Activated CD8-positive, alpha-beta memory T cell treated with anti-CD3 and anti-CD28 coated beads, Interleukin-2, amount 10 ng/mL, durations not matched to agents 7 days and 5 days (primary cell): ENCODE measurements at regions not wholly inside any gene's neighbourhood (a gene's known extent, or its start where the extent isn't known, plus 50 kb on each side); places are given as distances from the start of the nearest gene placed in this dataset.

Experiments used
- ATAC-seq: fragments of 150-1000 bp; cut with Tn5 transposase; one replicate; pipeline ENCODE4 v1.10.0; 2021; ENCODE audit warnings: moderate library complexity
- CTCF ChIA-PET: fragments of 350-600 bp; sonication (Branson Sonifier 250); formaldehyde crosslinking; loops from one replicate; lab custom pipeline; 2021; ENCODE audit warnings: antibody characterized with exemption; lab: Charles Lee
- DNase-seq: peaks from one replicate; pipeline ENCODE4 v3.0.0-alpha.2; 2020
- H3K27ac Mint-ChIP-seq: one replicate; pipeline ENCODE4 v1.8.0; 2021; ENCODE audit warnings: mild to moderate bottlenecking, mixed read lengths
- H3K27me3 Mint-ChIP-seq: one replicate; pipeline ENCODE4 v1.8.0; 2021; ENCODE audit warnings: mixed read lengths
- H3K36me3 Mint-ChIP-seq: one replicate; pipeline ENCODE4 v1.8.0; 2021; ENCODE audit warnings: mild to moderate bottlenecking, mixed read lengths
- H3K4me1 Mint-ChIP-seq: one replicate; pipeline ENCODE4 v1.8.0; 2021; ENCODE audit warnings: mixed read lengths
- H3K4me3 Mint-ChIP-seq: one replicate; pipeline ENCODE4 v1.8.0; 2021; ENCODE audit warnings: mild to moderate bottlenecking, moderate library complexity, mixed read lengths
- H3K9me3 Mint-ChIP-seq: one replicate; pipeline ENCODE4 v1.8.0; 2022; ENCODE audit warnings: low read depth, mixed read lengths

DNA sequence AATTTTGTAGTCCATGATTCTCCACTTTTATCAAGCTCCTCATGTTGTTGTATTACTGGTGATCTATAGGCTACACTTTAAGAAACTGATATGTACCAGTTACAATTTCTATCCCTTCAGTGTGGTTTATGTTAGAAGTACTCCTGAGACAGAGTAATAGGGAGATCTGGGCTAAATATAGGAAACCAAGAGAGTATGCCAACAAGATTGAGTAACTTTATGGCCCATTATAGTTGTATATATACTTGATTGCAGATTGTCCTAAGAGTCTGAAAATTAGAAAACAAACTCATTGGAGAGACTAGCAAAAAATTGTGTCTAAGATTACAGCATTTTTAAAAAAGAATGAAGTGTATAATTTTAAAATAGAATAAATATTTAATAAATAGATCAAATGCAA, 605.6 kb downstream of the XIRP2 start:
- no peak overlapping the region for H3K27ac Mint-ChIP-seq
- CTCF ChIA-PET, result no interaction called here
- no peak overlapping the region for H3K4me3 Mint-ChIP-seq
- no peaks in the 10 kb centered on the region for H3K36me3 Mint-ChIP-seq
- H3K4me1 Mint-ChIP-seq, result no peaks in the 10 kb centered on the region
- DNase-seq (no peak), ATAC-seq (no peak)
- H3K27me3 Mint-ChIP-seq, result no peaks in the 10 kb centered on the region
- no peaks in the 10 kb centered on the region for H3K9me3 Mint-ChIP-seq

DNA sequence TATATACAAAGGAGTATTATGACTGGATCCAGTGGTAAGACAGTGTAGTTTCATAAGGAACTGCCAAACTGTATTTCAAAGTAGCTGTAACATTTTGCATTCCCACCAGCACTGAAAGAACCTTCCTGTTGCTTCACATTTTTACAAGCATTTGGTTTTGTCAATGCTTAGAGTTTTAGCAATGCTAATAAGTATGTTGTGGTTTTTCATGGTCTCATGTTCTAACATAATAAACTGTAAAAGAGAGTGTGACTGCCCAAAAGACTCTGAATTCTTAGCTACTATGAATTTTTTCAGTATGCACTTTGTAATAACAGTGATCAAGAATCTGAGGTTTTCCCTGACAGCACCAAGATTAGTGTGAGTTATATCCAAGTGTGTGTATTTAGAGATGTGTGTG, 604.2 kb downstream of the XIRP2 start:
- H3K27me3 Mint-ChIP-seq, result no peaks in the 10 kb centered on the region
- no peak overlapping the region for H3K27ac Mint-ChIP-seq
- H3K36me3 Mint-ChIP-seq, result no peaks in the 10 kb centered on the region
- no peak for DNase-seq
- H3K4me3 Mint-ChIP-seq, result no peak overlapping the region
- CTCF ChIA-PET, result no interaction called here
- H3K4me1 Mint-ChIP-seq, result no peaks in the 10 kb centered on the region
- no peak for ATAC-seq
- H3K9me3 Mint-ChIP-seq, result no peaks in the 10 kb centered on the region

DNA sequence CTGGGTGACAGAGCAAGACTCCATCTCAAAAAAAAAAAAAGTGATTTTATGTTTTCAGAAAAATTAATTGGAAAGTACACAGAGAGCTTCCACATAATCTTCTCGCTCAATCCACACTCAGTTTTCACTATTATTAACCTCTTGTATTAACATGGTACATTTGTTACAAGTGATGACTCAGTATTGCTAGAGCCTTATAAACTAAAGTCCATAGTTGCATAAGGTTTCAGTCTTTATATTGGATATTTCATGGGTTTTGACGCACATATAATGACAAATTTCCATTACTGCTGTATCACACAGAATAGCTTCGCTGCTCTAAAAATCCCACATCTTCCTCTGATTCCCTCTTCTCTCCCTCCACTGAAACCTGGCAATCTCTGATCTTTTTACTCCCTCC, 603.5 kb downstream of the XIRP2 start:
- H3K4me1 Mint-ChIP-seq, result no peaks in the 10 kb centered on the region
- DNase-seq (no peak), ATAC-seq (no peak)
- H3K4me3 Mint-ChIP-seq, result no peak overlapping the region
- no peaks in the 10 kb centered on the region for H3K27me3 Mint-ChIP-seq
- H3K27ac Mint-ChIP-seq, result no peak overlapping the region
- CTCF ChIA-PET, result no interaction called here
- H3K9me3 Mint-ChIP-seq, result no peaks in the 10 kb centered on the region
- H3K36me3 Mint-ChIP-seq, result no peaks in the 10 kb centered on the region

DNA sequence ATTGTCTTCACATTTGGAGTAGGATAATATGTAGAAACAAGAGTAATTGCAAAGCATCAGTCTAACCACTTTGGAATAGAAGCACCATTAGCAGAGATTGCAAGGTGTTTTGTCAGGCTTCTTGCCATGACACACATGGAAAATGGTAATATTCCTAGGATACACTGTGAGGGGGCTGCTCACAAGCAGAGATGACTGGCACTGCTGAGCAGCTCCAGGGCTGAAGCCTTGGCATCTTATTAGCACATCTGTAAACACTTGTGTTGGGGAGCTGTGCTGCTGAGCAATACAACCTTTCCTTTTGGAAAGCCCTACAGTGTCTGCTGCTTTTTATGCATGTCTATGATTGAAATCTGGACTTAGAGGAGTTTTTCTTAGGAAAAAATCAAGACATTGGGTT, 602.2 kb downstream of the XIRP2 start:
- Mint-ChIP-seq H3K4me1 (no peaks in the 10 kb centered on the region), H3K27me3 (no peaks in the 10 kb centered on the region), H3K36me3 (no peaks in the 10 kb centered on the region), H3K27ac (no peak overlapping the region), H3K9me3 (no peaks in the 10 kb centered on the region), H3K4me3 (no peak overlapping the region)
- DNase-seq, result no peak
- no peak for ATAC-seq
- CTCF ChIA-PET, result no interaction called here

DNA sequence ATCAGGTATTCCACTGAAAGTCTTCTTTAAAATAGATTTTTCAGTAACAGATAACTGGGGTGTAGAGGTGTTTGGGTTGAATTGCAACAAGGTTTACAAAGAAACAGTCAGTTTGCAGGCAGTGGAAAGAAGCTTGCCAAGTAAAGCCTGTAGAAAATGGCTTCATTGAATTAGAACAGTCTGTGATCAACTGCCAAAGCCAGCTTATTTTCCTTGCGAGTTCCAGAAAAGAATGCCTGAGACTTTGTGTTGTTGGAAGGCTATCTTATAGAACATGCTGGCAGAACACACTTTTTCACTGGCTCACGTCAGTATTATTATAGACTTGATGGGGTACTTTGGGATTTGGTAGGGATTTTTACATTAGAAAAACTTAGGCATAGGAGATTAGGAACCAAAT, 601.0 kb downstream of the XIRP2 start:
- CTCF ChIA-PET, result no interaction called here
- ATAC-seq, result no peak
- no peaks in the 10 kb centered on the region for H3K27me3 Mint-ChIP-seq
- H3K4me3 Mint-ChIP-seq, result no peak overlapping the region
- no peak overlapping the region for H3K27ac Mint-ChIP-seq
- no peak for DNase-seq
- H3K36me3 Mint-ChIP-seq, result no peaks in the 10 kb centered on the region
- H3K4me1 Mint-ChIP-seq, result no peaks in the 10 kb centered on the region
- H3K9me3 Mint-ChIP-seq, result no peaks in the 10 kb centered on the region

DNA sequence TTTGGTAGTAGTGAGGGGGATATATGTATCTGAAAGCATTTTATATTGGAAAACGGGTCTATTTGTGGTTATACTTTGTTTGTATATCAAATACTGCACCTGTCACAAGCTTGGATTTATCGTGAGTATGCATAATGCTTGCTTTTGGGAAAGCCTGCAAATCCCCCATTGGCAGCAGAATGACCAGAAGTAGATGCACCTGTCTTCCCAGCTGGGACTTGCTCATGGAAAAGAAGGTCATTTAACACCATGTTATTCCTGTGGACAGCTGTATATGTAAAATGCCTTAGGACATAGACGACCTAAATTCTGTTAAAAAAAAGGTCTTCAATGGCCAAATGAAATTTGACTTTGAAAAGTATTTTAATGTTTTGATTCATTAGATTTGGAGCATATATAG, 599.4 kb downstream of the XIRP2 start:
- CTCF ChIA-PET, result no interaction called here
- Mint-ChIP-seq H3K9me3 (no peaks in the 10 kb centered on the region), H3K27ac (no peak overlapping the region), H3K4me1 (no peaks in the 10 kb centered on the region), H3K4me3 (no peak overlapping the region), H3K36me3 (no peaks in the 10 kb centered on the region), H3K27me3 (no peaks in the 10 kb centered on the region)
- ATAC-seq, result no peak
- no peak for DNase-seq

DNA sequence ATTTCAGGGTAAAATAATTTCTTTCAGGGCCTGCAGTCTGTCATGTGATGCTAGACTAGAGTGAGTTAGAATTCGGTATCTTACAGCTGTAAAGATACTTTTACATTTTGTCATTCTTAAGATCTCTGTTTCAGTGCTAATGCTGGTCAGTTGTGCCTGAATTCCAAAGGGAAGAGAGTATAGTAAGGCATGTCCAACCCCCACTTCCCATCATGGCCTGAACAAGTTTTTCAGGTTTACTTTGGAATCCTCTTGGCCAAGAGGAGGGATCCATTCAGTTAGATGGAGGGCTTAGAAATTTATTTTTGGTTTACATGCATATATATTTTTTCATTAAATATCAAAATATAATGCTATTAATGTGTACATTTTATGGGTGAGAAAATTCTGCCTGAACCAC, 596.6 kb downstream of the XIRP2 start:
- no peaks in the 10 kb centered on the region for H3K36me3 Mint-ChIP-seq
- CTCF ChIA-PET, result no interaction called here
- no peak overlapping the region for H3K27ac Mint-ChIP-seq
- no peaks in the 10 kb centered on the region for H3K27me3 Mint-ChIP-seq
- DNase-seq (no peak), ATAC-seq (no peak)
- H3K4me1 Mint-ChIP-seq, result no peaks in the 10 kb centered on the region
- H3K4me3 Mint-ChIP-seq, result no peak overlapping the region
- H3K9me3 Mint-ChIP-seq, result no peaks in the 10 kb centered on the region

DNA sequence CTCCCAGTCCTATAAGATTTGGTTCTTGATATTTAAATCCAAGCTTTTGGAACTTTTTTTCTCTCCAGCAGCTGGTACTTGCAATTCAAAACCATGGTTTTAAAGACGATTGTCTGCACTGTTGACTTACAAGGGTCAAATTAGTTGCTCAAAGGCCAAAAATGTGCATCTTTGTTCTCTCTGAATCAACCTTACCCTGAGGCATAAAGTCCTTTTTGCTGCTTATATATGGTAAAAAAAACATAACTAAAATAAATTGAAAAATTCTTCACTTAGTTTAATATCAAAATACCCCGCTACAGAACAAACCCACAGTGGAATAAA, 592.7 kb downstream of the XIRP2 start:
- no peaks in the 10 kb centered on the region for H3K4me1 Mint-ChIP-seq
- no peaks in the 10 kb centered on the region for H3K36me3 Mint-ChIP-seq
- CTCF ChIA-PET, result no interaction called here
- ATAC-seq (no peak), DNase-seq (no peak)
- no peaks in the 10 kb centered on the region for H3K9me3 Mint-ChIP-seq
- H3K27ac Mint-ChIP-seq, result no peak overlapping the region
- H3K27me3 Mint-ChIP-seq, result no peaks in the 10 kb centered on the region
- no peak overlapping the region for H3K4me3 Mint-ChIP-seq

DNA sequence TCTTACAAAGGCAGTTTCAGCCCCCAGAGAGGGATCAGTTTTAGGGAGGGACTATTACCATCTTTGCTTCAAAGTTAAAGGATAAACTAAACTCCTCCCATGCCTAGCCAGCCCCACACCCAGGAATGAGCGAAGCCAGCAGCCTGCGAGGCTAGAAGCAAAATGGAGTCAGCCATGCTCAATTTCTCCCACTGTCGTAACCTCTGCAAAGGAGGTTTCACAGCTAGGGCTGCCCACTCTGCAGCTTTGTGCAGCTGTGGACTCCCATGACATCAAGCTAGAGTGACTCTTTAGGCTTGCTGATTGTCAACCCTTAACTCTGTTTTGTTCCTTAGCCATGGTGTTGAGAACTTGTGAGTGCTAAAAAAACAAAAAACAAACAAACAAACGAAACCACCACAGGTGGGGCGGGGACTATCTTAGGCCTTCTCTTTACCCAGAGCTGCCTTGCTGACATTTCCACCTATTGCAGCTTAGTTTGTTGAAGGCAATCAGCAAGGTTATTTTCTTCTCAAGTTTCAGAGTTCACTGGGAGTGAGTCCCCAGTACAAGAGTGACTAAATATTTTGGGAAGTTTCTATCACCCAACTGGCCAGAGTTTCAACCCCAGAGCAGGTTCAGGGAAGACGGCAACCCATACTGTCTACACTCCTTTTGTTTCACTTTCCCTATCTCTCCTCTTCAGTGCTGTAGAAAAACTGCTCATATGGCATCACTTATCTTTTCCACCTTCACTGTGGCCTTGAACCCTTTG, 592.1 kb downstream of the XIRP2 start:
- Mint-ChIP-seq H3K27me3 (no peaks in the 10 kb centered on the region), H3K36me3 (no peaks in the 10 kb centered on the region), H3K27ac (no peak overlapping the region), H3K4me1 (no peaks in the 10 kb centered on the region), H3K4me3 (no peak overlapping the region), H3K9me3 (no peaks in the 10 kb centered on the region)
- CTCF ChIA-PET, result no interaction called here
- DNase-seq (no peak), ATAC-seq (no peak)

DNA sequence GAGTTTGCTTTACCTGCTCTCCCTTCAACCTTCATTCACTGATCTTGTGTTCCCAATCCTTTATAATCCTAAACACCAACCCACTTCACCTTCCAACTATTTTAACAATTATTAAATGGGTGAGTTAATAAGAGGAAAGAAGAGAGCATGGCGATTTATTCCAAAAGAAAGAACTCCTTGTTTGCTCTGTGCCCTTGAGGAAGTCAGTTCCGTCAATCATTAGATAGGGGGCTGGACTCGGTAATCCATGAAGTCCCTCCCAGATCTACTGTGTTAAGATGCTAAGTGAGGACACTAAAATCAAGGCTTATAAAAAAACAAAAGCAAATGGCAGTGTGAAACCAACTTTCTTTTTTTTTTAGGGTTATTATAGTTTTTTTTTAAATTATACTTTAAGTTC, 589.9 kb downstream of the XIRP2 start:
- no peaks in the 10 kb centered on the region for H3K27me3 Mint-ChIP-seq
- CTCF ChIA-PET, result no interaction called here
- H3K4me3 Mint-ChIP-seq, result no peak overlapping the region
- H3K9me3 Mint-ChIP-seq, result no peaks in the 10 kb centered on the region
- no peak for DNase-seq
- H3K27ac Mint-ChIP-seq, result no peak overlapping the region
- no peak for ATAC-seq
- H3K36me3 Mint-ChIP-seq, result no peaks in the 10 kb centered on the region
- H3K4me1 Mint-ChIP-seq, result no peaks in the 10 kb centered on the region

DNA sequence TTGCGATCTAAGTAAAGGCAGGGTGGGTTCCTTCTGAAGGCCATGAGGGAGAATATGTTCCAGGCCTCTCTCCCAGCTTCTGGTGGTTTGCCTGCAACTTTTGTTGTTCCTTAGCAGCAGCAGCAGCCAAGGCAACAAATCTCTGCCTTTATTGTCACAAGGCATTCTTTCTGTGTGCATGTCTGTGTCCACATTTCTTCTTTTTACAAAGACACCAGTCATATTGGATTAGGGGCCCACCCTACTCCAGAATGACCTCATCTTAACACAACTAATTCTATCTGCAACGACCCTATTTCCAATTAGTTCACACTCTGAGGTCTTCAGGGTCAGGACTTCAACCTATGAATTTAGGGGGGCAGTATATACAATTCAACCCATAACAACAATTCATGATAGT, 587.5 kb downstream of the XIRP2 start:
- DNase-seq (no peak), ATAC-seq (no peak)
- CTCF ChIA-PET, result no interaction called here
- H3K9me3 Mint-ChIP-seq, result no peaks in the 10 kb centered on the region
- H3K27ac Mint-ChIP-seq, result no peak overlapping the region
- no peaks in the 10 kb centered on the region for H3K36me3 Mint-ChIP-seq
- H3K4me3 Mint-ChIP-seq, result no peak overlapping the region
- H3K4me1 Mint-ChIP-seq, result no peaks in the 10 kb centered on the region
- no peaks in the 10 kb centered on the region for H3K27me3 Mint-ChIP-seq

DNA sequence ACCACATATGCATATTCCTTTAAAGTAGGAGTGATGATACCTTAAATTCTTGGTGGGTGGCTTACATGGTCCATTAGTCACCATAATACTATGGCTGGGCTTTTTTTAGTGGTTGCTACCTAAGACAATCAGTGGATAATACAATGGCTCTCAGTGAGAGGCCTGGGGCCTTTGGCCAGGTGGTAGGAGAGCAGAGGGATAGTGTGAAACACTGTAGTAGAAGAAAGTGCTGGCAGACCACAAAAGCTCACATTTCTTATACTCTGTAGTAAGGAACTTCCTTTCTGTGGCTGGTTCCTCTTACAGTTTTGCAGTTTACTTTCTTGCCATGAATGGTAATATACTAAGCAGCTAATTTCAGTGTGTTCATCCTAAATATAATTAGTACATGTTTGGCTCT, 583.5 kb downstream of the XIRP2 start:
- Mint-ChIP-seq H3K9me3 (peaks cover 3% of the 10 kb centered on the region), H3K27me3 (no peaks in the 10 kb centered on the region), H3K36me3 (no peaks in the 10 kb centered on the region), H3K4me1 (no peaks in the 10 kb centered on the region), H3K27ac (no peak overlapping the region), H3K4me3 (no peak overlapping the region)
- CTCF ChIA-PET, result no interaction called here
- ATAC-seq (no peak), DNase-seq (no peak)

DNA sequence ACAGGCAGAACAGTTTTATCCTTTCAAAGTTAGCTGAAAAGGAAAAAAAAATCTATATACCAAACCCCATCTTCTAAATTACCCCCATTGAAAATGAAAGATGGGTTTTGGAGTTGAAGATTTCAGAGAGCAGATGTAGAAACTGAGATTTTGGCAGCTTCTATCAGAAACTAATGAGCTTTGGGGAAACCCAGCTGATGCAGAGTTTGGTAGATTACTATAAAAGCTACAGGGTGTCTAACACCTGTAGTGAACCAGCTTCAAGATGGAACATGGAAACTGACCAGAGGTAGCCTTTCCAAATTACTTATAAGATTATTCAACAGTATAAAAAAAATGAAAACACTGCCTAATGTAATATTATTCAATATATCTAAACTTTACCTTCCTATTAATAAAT, 583.1 kb downstream of the XIRP2 start:
- no peaks in the 10 kb centered on the region for H3K4me1 Mint-ChIP-seq
- H3K36me3 Mint-ChIP-seq, result no peaks in the 10 kb centered on the region
- ATAC-seq (no peak), DNase-seq (no peak)
- no peaks in the 10 kb centered on the region for H3K27me3 Mint-ChIP-seq
- no peak overlapping the region for H3K4me3 Mint-ChIP-seq
- no peak overlapping the region for H3K27ac Mint-ChIP-seq
- H3K9me3 Mint-ChIP-seq, result peaks cover 3% of the 10 kb centered on the region
- CTCF ChIA-PET, result no interaction called here

DNA sequence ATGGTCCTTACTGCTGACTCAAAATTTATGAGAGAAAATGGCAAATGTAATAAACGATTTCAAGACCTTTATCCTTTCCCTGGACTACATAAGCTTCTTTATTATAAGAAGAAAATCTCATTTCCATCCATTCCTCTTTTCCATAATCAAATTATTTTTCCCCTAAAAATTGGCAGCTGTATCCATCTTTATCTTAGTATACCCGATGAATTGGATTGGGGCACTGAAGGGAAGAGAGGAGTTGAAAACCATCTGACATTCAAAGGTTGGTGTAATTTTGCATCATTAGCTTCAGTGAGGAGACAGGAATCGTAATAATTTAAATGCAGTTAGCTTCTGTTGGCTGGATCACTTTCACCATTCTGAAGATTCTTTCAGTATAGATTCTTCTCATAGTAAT, 574.1 kb downstream of the XIRP2 start:
- Mint-ChIP-seq H3K27me3 (no peaks in the 10 kb centered on the region), H3K36me3 (no peaks in the 10 kb centered on the region), H3K9me3 (peaks cover 6% of the 10 kb centered on the region), H3K4me1 (no peaks in the 10 kb centered on the region), H3K4me3 (no peak overlapping the region), H3K27ac (no peak overlapping the region)
- ATAC-seq, result no peak
- CTCF ChIA-PET, result no interaction called here
- no peak for DNase-seq

DNA sequence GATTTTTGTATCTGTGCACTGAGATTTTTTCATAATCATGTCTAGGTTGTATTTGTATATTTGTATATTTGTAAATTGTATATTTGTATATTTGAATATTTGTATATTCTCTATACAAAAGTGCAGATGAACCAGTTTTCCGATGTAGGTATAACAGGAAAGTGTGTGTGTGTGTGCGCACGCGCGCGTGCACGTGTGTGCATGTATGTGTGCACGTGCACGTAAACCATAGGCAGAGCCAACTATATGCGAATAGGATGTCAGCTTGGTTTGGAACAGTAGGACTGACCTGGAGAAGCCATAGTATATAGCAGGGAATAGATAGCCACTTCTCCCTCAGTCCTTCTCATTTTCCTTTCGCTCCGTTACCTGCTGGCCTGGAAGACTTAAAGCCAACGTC, 565.8 kb downstream of the XIRP2 start:
- DNase-seq (no peak), ATAC-seq (no peak)
- Mint-ChIP-seq H3K36me3 (no peaks in the 10 kb centered on the region), H3K4me1 (no peaks in the 10 kb centered on the region), H3K9me3 (peaks cover 12% of the 10 kb centered on the region), H3K27ac (no peak overlapping the region), H3K4me3 (no peak overlapping the region), H3K27me3 (no peaks in the 10 kb centered on the region)
- CTCF ChIA-PET, result no interaction called here
